ENCODE measurements at regions not wholly inside any gene's neighbourhood (a gene's known extent, or its start where the extent isn't known, plus 50 kb on each side); places are given as distances from the start of the nearest gene placed in this dataset.
"Not testable (repeated sequence)": the region's sequence is repeated elsewhere in the genome, so short reads cannot be mapped to it uniquely, and the experiment has no call there.

- no peak for DNase-seq
These were observed 212.5 kb downstream of the GJA1 start for GRCh38 chr6:121647905-121648304.

- no peak for DNase-seq
These were observed 214.5 kb downstream of the GJA1 start for GRCh38 chr6:121649951-121650350.

- DNase-seq = no peak
These were observed 216.0 kb downstream of the GJA1 start for GRCh38 chr6:121651420-121651819.

- DNase-seq = no peak
These were observed 216.8 kb downstream of the GJA1 start for GRCh38 chr6:121652223-121652622.

- no peak for DNase-seq
These were observed 217.5 kb downstream of the GJA1 start for GRCh38 chr6:121652726-121653623.

- no peak for DNase-seq
These were observed 218.2 kb downstream of the GJA1 start for GRCh38 chr6:121653624-121654008.

GRCh38 chr6:121657972-121658371 lies 222.5 kb downstream of the GJA1 start:
- DNase-seq = no peak

GRCh38 chr6:121660277-121660676 lies 224.8 kb downstream of the GJA1 start:
- DNase-seq = no peak

GRCh38 chr6:121663292-121663810 lies 227.9 kb downstream of the GJA1 start:
- no peak for DNase-seq

GRCh38 chr6:121664158-121664557 lies 228.7 kb downstream of the GJA1 start:
- DNase-seq = no peak

GRCh38 chr6:121666814-121667213 lies 231.4 kb downstream of the GJA1 start:
- DNase-seq = no peak

GRCh38 chr6:121668259-121668658 lies 232.8 kb downstream of the GJA1 start:
- no peak for DNase-seq

- no peak for DNase-seq
These were observed 235.1 kb downstream of the GJA1 start for GRCh38 chr6:121670511-121670910.

- DNase-seq = no peak
These were observed 242.1 kb downstream of the GJA1 start for GRCh38 chr6:121677571-121677970.

- DNase-seq = no peak
These were observed 242.8 kb downstream of the GJA1 start for GRCh38 chr6:121678245-121678644.

- DNase-seq = no peak
These were observed 244.6 kb downstream of the GJA1 start for GRCh38 chr6:121680058-121680457.

GRCh38 chr6:121682666-121683065 lies 247.2 kb downstream of the GJA1 start:
- DNase-seq = no peak

- not testable (repeated sequence) for DNase-seq
These were observed 250.4 kb downstream of the GJA1 start for GRCh38 chr6:121685806-121686205.

- no peak for DNase-seq
These were observed 251.2 kb downstream of the GJA1 start for GRCh38 chr6:121686611-121687023.

GRCh38 chr6:121688974-121689373 lies 253.5 kb downstream of the GJA1 start:
- no peak for DNase-seq

GRCh38 chr6:121691126-121691551 lies 255.7 kb downstream of the GJA1 start:
- DNase-seq = no peak

GRCh38 chr6:121694389-121694788 lies 258.9 kb downstream of the GJA1 start:
- no peak for DNase-seq

- no peak for DNase-seq
These were observed 259.4 kb downstream of the GJA1 start for GRCh38 chr6:121694801-121695251.

GRCh38 chr6:121695329-121695728 lies 259.9 kb downstream of the GJA1 start:
- no peak for DNase-seq

- no peak for DNase-seq
These were observed 262.5 kb downstream of the GJA1 start for GRCh38 chr6:121697921-121698320.
